Fibroblast of villous mesenchyme (primary cell): ENCODE measurements at regions not wholly inside any gene's neighbourhood (a gene's known extent, or its start where the extent isn't known, plus 50 kb on each side); places are given as distances from the start of the nearest gene placed in this dataset.

Source experiments
- DNase-seq: peaks from one replicate; pipeline ENCODE4 v3.0.0-alpha.2; 2010; ENCODE audit warnings: low read depth
- H3K4me3 ChIP-seq: 2 replicates; pipeline ENCODE4 v1.5.1; 2011; ENCODE audit warnings: low read depth, mild to moderate bottlenecking, low read length
- TF ChIP-seq, protein P1 (sequence below): IDR thresholded peaks from 2 replicates; pipeline ENCODE4 v1.5.1; 2012; ENCODE audit warnings: low read depth, mild to moderate bottlenecking, low read length; ENCODE audit not compliant: insufficient read depth

GRCh38 chr10:36191009-36191408 is 548.9 kb upstream of the FZD8 start:
- H3K4me3 ChIP-seq = no peak overlapping the region
- DNase-seq = no peak
- TF ChIP-seq, protein P1, sequence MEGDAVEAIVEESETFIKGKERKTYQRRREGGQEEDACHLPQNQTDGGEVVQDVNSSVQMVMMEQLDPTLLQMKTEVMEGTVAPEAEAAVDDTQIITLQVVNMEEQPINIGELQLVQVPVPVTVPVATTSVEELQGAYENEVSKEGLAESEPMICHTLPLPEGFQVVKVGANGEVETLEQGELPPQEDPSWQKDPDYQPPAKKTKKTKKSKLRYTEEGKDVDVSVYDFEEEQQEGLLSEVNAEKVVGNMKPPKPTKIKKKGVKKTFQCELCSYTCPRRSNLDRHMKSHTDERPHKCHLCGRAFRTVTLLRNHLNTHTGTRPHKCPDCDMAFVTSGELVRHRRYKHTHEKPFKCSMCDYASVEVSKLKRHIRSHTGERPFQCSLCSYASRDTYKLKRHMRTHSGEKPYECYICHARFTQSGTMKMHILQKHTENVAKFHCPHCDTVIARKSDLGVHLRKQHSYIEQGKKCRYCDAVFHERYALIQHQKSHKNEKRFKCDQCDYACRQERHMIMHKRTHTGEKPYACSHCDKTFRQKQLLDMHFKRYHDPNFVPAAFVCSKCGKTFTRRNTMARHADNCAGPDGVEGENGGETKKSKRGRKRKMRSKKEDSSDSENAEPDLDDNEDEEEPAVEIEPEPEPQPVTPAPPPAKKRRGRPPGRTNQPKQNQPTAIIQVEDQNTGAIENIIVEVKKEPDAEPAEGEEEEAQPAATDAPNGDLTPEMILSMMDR = no peak

DNA sequence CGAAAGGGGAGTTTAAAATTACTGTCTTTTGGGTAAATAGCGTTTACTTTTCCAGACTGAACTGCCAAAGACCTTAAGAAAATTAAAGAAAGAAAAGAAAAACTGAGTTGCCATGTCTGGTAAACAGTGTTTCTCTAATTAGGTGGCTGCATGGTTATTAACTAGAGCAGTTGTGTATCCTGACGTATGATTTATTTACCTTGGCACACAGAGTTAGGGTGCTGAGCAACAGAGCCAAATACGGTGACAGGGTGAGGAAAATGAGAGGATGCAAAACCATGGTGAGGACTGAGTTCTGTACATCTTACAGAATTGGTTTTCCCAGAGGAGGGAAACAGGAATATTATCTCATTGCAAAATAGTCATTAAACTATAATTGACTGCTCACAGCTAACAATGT is 546.4 kb upstream of the FZD8 start:
- no peak for DNase-seq
- TF ChIP-seq, protein P1 = no peak
- H3K4me3 ChIP-seq = no peak overlapping the region

GRCh38 chr10:36188080-36188453 is 546.0 kb upstream of the FZD8 start:
- no peak overlapping the region for H3K4me3 ChIP-seq
- DNase-seq = no peak
- TF ChIP-seq, protein P1 = no peak

DNA sequence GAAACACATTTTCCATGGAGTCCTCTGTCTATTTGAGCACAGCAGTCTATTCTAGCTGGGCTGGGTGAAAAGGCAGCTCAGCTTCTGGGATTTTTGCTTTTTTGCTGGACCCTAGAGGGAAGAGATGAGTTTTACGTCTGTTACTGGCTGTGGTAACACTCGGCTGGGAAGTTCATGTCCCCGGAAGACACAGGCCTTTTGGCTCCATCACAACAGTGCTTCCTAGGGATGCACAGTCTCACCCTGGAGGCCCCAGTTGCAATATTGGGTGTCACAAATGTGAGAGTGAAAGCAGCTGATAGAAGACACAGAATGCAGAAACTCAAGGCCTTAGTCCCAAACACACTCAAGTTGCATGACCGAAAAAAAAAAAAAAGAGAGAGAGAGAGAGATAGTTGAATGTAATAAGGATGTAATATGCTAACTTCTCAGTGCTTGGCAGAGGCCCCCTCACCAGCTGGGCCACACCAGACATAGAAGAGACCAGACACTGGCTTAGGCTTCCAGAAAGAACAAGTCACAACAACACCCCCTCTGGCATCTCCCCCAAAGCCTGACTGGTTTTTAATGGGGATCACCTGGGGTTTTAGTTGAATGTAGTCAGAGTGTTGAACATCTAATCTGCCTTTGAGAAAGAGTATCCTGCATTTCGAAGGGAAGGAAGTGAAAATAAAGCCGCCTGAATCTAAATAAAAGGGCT is 545.4 kb upstream of the FZD8 start:
- TF ChIP-seq, protein P1 = no peak
- no peak for DNase-seq
- no peak overlapping the region for H3K4me3 ChIP-seq

- TF ChIP-seq, protein P1 = no peak
- no peak for DNase-seq
- no peak overlapping the region for H3K4me3 ChIP-seq
These were observed 543.0 kb upstream of the FZD8 start for GRCh38 chr10:36185097-36185496.

DNA sequence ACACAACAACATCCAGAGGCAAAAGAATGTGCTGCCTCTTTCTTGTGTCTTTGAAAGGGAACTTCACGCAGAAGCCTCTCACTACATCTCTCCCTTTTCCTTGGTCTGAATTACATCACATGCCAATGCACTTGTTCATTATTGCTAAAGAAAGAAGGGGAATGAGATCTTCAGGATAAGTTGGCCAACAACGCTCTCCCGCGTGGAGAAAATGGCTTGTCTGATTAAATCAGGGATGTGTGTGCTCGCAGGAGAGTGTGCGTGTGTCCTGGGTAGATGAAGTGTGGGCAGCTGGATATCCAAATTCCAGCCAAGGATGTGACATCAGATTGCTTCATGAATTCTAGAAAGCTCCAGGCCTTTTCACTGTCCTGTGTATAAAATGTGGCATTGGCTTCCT is 541.6 kb upstream of the FZD8 start:
- no peak overlapping the region for H3K4me3 ChIP-seq
- DNase-seq = no peak
- TF ChIP-seq, protein P1 = no peak

- H3K4me3 ChIP-seq = no peak overlapping the region
- DNase-seq = no peak
- TF ChIP-seq, protein P1 = no peak
These were observed 541.0 kb upstream of the FZD8 start for GRCh38 chr10:36183056-36183455.
